ENCODE measurements at regions not wholly inside any gene's neighbourhood (a gene's known extent, or its start where the extent isn't known, plus 50 kb on each side); places are given as distances from the start of the nearest gene placed in this dataset.
"Not testable (repeated sequence)": the region's sequence is repeated elsewhere in the genome, so short reads cannot be mapped to it uniquely, and the experiment has no call there.

DNA sequence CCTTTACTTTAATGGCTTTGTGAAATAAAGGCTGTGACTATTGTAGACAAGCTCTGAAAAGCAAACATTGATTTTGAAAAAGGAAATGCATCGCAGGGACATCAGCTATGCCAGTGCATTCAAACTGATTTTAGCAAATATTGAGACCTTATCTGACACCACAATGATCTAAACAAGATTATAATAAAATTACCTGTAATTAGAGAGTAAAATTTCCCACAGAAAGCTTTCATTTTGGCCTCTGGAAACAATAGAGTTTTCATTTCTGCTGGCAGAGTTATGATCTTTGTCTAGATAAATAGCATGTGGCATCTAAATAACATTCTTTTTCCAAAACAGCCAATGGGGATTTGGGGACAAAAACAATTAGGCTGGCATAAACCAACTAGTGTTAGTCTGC, 650.4 kb upstream of the PRMT6 start:
- no peak for TF ChIP-seq EZH2 (optimal IDR thresholded peaks at IDR 0.05; ENCODE audit: low read depth, low read length)
- no peak for TF ChIP-seq EZH2phosphoT487 (IDR thresholded peaks at IDR 0.05; ENCODE audit: low read length)
- TF ChIP-seq, protein P1, sequence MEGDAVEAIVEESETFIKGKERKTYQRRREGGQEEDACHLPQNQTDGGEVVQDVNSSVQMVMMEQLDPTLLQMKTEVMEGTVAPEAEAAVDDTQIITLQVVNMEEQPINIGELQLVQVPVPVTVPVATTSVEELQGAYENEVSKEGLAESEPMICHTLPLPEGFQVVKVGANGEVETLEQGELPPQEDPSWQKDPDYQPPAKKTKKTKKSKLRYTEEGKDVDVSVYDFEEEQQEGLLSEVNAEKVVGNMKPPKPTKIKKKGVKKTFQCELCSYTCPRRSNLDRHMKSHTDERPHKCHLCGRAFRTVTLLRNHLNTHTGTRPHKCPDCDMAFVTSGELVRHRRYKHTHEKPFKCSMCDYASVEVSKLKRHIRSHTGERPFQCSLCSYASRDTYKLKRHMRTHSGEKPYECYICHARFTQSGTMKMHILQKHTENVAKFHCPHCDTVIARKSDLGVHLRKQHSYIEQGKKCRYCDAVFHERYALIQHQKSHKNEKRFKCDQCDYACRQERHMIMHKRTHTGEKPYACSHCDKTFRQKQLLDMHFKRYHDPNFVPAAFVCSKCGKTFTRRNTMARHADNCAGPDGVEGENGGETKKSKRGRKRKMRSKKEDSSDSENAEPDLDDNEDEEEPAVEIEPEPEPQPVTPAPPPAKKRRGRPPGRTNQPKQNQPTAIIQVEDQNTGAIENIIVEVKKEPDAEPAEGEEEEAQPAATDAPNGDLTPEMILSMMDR (IDR thresholded peaks at IDR 0.05; ENCODE audit: low read length): no peak
- Histone ChIP-seq H3K9me2 (replicated peaks; ENCODE audit: insufficient read depth, low read length) (no peaks in the 10 kb centered on the region), H3K79me2 (ENCODE audit: low read length) (no peaks in the 10 kb centered on the region), H3F3A (ENCODE audit: insufficient read depth, low read length) (no peaks in the 10 kb centered on the region), H3K9ac (ENCODE audit: low read length) (no peak overlapping the region), H3K4me1 (ENCODE audit: low read length) (no peaks in the 10 kb centered on the region), H3K27ac (ENCODE audit: low read length) (no peak overlapping the region), H3K27me3 (replicated peaks; ENCODE audit: insufficient read depth, low read length) (no peaks in the 10 kb centered on the region), H3K4me2 (ENCODE audit: low read depth, low read length) (no peak overlapping the region), H2AFZ (ENCODE audit: low read length) (no peak overlapping the region), H3K4me3 (ENCODE audit: low read length) (no peak overlapping the region), H3K36me3 (replicated peaks; ENCODE audit: insufficient read depth, low read length) (no peaks in the 10 kb centered on the region), H4K20me1 (ENCODE audit: insufficient read depth, low read length) (no peaks in the 10 kb centered on the region), H3K9me3 (replicated peaks; ENCODE audit: insufficient read depth, low read length) (no peaks in the 10 kb centered on the region)
- no peak for DNase-seq

DNA sequence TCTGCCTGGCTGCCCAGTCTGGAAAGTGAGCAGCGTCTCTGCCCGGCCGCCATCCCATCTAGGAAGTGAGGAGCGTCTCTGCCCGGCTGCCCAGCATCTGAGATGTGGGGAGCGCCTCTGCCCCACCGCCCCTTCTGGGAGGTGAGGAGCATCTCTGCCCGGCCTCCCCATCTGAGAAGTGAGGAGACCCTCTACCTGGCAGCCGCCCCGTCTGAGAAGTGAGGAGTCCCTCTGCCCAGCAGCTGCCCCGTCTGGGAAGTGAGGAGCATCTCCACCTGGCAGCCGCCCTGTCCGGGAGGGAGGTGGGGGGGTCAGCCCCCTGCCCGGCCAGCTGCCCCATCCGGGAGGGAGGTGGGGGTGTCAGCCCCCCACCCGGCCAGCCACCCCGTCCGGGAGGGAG, 644.2 kb upstream of the PRMT6 start:
- not testable (repeated sequence) for H3K9me3 ChIP-seq (replicated peaks; ENCODE audit: insufficient read depth, low read length); H3K9ac ChIP-seq (ENCODE audit: low read length); H3K27ac ChIP-seq (ENCODE audit: low read length); DNase-seq; H3K9me2 ChIP-seq (replicated peaks; ENCODE audit: insufficient read depth, low read length); H3K36me3 ChIP-seq (replicated peaks; ENCODE audit: insufficient read depth, low read length); H3K4me1 ChIP-seq (ENCODE audit: low read length); H3F3A ChIP-seq (ENCODE audit: insufficient read depth, low read length); H4K20me1 ChIP-seq (ENCODE audit: insufficient read depth, low read length); H3K27me3 ChIP-seq (replicated peaks; ENCODE audit: insufficient read depth, low read length); H3K4me3 ChIP-seq (ENCODE audit: low read length); H3K79me2 ChIP-seq (ENCODE audit: low read length); H3K4me2 ChIP-seq (ENCODE audit: low read depth, low read length); H2AFZ ChIP-seq (ENCODE audit: low read length)

DNA sequence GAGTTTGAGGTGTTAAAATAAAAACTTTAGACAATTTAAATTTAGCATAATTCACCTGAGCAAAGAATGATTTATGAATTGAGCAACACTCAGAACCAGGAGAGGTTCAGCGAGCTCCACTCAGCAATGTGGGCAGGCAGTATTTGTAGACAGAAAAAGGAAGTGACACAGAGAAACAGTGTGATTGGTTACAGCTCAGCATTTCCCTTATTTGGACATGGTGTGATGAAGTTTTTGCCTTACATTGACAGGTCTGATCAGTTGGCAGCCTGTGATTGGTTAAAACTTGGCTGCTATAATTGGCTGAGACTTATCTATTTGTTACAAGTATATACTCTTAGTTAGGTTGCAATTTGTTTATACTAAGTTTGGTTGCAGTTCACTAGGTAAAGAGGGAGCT, 621.2 kb upstream of the PRMT6 start:
- no peak overlapping the region for H3K9ac ChIP-seq (ENCODE audit: low read length)
- no peak overlapping the region for H3K27ac ChIP-seq (ENCODE audit: low read length)
- no peaks in the 10 kb centered on the region for H3K36me3 ChIP-seq (replicated peaks; ENCODE audit: insufficient read depth, low read length)
- H3K27me3 ChIP-seq (replicated peaks; ENCODE audit: insufficient read depth, low read length): no peaks in the 10 kb centered on the region
- H4K20me1 ChIP-seq (ENCODE audit: insufficient read depth, low read length): no peaks in the 10 kb centered on the region
- H3K4me1 ChIP-seq (ENCODE audit: low read length): no peaks in the 10 kb centered on the region
- H3F3A ChIP-seq (ENCODE audit: insufficient read depth, low read length): no peaks in the 10 kb centered on the region
- H3K9me2 ChIP-seq (replicated peaks; ENCODE audit: insufficient read depth, low read length): no peaks in the 10 kb centered on the region
- H3K4me2 ChIP-seq (ENCODE audit: low read depth, low read length): no peak overlapping the region
- H2AFZ ChIP-seq (ENCODE audit: low read length): no peak overlapping the region
- no peaks in the 10 kb centered on the region for H3K79me2 ChIP-seq (ENCODE audit: low read length)
- TF ChIP-seq, protein P1 (IDR thresholded peaks at IDR 0.05; ENCODE audit: low read length): no peak
- TF ChIP-seq EZH2phosphoT487 (IDR thresholded peaks at IDR 0.05; ENCODE audit: low read length): no peak
- no peaks in the 10 kb centered on the region for H3K9me3 ChIP-seq (replicated peaks; ENCODE audit: insufficient read depth, low read length)
- DNase-seq: no peak
- no peak overlapping the region for H3K4me3 ChIP-seq (ENCODE audit: low read length)

DNA sequence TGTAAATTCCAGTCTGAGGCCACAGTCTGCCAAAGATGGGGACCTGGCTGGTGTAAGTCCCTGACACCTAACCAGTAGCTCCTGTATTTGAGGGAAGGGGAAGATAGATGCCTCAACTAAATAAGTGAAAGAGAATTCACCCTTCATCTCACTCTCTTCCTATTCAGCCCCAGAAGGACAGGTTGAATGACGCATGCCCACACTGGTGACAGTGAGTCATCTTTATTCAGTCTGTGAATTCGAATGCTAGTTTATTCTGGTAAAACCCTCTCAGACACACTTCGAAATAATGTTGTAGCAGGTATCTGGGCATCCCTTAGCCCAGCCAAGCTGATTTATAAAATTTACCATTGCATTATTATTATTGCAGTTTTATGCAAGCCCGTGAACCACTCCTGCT, 617.0 kb upstream of the PRMT6 start:
- Histone ChIP-seq H3K9ac (ENCODE audit: low read length) (no peak overlapping the region), H3K4me1 (ENCODE audit: low read length) (no peaks in the 10 kb centered on the region), H3K27me3 (replicated peaks; ENCODE audit: insufficient read depth, low read length) (no peaks in the 10 kb centered on the region), H3K4me3 (ENCODE audit: low read length) (no peak overlapping the region), H3F3A (ENCODE audit: insufficient read depth, low read length) (no peaks in the 10 kb centered on the region), H3K36me3 (replicated peaks; ENCODE audit: insufficient read depth, low read length) (no peaks in the 10 kb centered on the region), H3K9me2 (replicated peaks; ENCODE audit: insufficient read depth, low read length) (no peaks in the 10 kb centered on the region), H3K79me2 (ENCODE audit: low read length) (no peaks in the 10 kb centered on the region), H3K9me3 (replicated peaks; ENCODE audit: insufficient read depth, low read length) (no peaks in the 10 kb centered on the region), H2AFZ (ENCODE audit: low read length) (no peak overlapping the region), H3K27ac (ENCODE audit: low read length) (no peak overlapping the region), H3K4me2 (ENCODE audit: low read depth, low read length) (no peak overlapping the region), H4K20me1 (ENCODE audit: insufficient read depth, low read length) (no peaks in the 10 kb centered on the region)
- no peak for DNase-seq
- no peak for TF ChIP-seq EZH2 (optimal IDR thresholded peaks at IDR 0.05; ENCODE audit: low read depth, low read length)
- TF ChIP-seq, protein P1 (IDR thresholded peaks at IDR 0.05; ENCODE audit: low read length): no peak
- no peak for TF ChIP-seq EZH2phosphoT487 (IDR thresholded peaks at IDR 0.05; ENCODE audit: low read length)

Data from MM.1S (cell line).